Muscle of leg (tissue), 3 donors: ENCODE measurements at regions not wholly inside any gene's neighbourhood (a gene's known extent, or its start where the extent isn't known, plus 50 kb on each side); places are given as distances from the start of the nearest gene placed in this dataset.

Experiments
- DNase-seq: peaks from one replicate; pipeline ENCODE4 v3.0.0; 2013
- H3K27ac ChIP-seq: one replicate; pipeline ENCODE4 v1.5.1; 2013; ENCODE audit warnings: mild to moderate bottlenecking, low read length, control low read depth
- H3K27me3 ChIP-seq: one replicate; pipeline ENCODE4 v1.6.1; 2013; ENCODE audit warnings: low read length; ENCODE audit not compliant: control insufficient read depth, insufficient read depth
- H3K36me3 ChIP-seq: one replicate; pipeline ENCODE4 v1.6.1; 2013; ENCODE audit warnings: low read length; ENCODE audit not compliant: control insufficient read depth, insufficient read depth
- H3K4me1 ChIP-seq: one replicate; pipeline ENCODE4 v1.6.1; 2013; ENCODE audit warnings: low read length; ENCODE audit not compliant: control insufficient read depth, insufficient read depth
- H3K4me3 ChIP-seq: one replicate; pipeline ENCODE4 v1.5.1; 2013; ENCODE audit warnings: low read length, control low read depth
- H3K9me3 ChIP-seq: replicated peaks from 2 replicates; pipeline ENCODE4 v1.6.1; 2013; ENCODE audit warnings: low read depth, low read length; ENCODE audit not compliant: control insufficient read depth
- WGBS: methylation state at CpG from one replicate; pipeline ENCODE4 v1.1.5; 2013; ENCODE audit warnings: missing lambda C conversion rate; ENCODE audit not compliant: insufficient coverage; 5-methylcytosine and 5-hydroxymethylcytosine counted together

- no peaks in the 10 kb centered on the region for H3K4me1 ChIP-seq
- WGBS: no CpG with 5 or more reads among the region's 6 CpGs
- no peaks in the 10 kb centered on the region for H3K36me3 ChIP-seq
- H3K4me3 ChIP-seq: no peak overlapping the region
- H3K27me3 ChIP-seq: no peaks in the 10 kb centered on the region
- no peak overlapping the region for H3K27ac ChIP-seq
- DNase-seq: no peak
- no peaks in the 10 kb centered on the region for H3K9me3 ChIP-seq
Measured at GRCh38 chr11:57913715-57914704, 109.7 kb upstream of the OR9Q1 start.

GRCh38 chr11:57917632-57918031 lies 106.0 kb upstream of the OR9Q1 start:
- Histone ChIP-seq H3K4me1 (no peaks in the 10 kb centered on the region), H3K27me3 (no peaks in the 10 kb centered on the region), H3K36me3 (no peaks in the 10 kb centered on the region), H3K9me3 (no peaks in the 10 kb centered on the region), H3K4me3 (no peak overlapping the region), H3K27ac (no peak overlapping the region)
- 74% methylated on average over 5 of the region's 5 CpGs for WGBS
- DNase-seq: no peak

DNA sequence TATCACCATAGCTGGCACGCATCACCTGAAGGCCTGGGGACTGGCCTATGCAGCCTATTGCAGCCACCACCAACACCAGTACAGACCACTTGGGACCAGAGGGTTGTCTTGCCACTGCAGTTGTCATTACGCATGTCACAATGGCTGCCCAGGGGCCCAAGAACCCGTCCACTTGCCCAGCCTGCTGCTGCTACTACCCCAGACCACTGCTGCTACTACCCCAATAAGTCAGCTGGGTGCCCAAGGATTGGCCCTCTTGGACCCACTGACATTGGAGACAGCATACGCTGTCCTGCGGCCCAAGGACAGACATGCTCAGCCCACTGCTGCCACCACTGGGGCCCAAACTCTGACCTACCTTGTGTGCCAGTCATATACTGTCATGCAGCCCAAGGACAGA lies 102.7 kb upstream of the OR9Q1 start:
- Histone ChIP-seq H3K4me3 (no peak overlapping the region), H3K27me3 (no peaks in the 10 kb centered on the region), H3K27ac (no peak overlapping the region), H3K9me3 (no peaks in the 10 kb centered on the region), H3K4me1 (no peaks in the 10 kb centered on the region), H3K36me3 (no peaks in the 10 kb centered on the region)
- WGBS: 78% methylated on average over 5 of the region's 5 CpGs
- no peak for DNase-seq

GRCh38 chr11:57932105-57932504 lies 91.6 kb upstream of the OR9Q1 start:
- H3K36me3 ChIP-seq: no peaks in the 10 kb centered on the region
- no peaks in the 10 kb centered on the region for H3K4me1 ChIP-seq
- no peaks in the 10 kb centered on the region for H3K27me3 ChIP-seq
- DNase-seq: no peak
- no peak overlapping the region for H3K4me3 ChIP-seq
- H3K9me3 ChIP-seq: no peaks in the 10 kb centered on the region
- 85% methylated on average over 1 of the region's 2 CpGs for WGBS
- H3K27ac ChIP-seq: no peak overlapping the region

GRCh38 chr11:57935402-57936049 lies 88.2 kb upstream of the OR9Q1 start:
- no peaks in the 10 kb centered on the region for H3K36me3 ChIP-seq
- H3K27me3 ChIP-seq: no peaks in the 10 kb centered on the region
- no CpG with 5 or more reads among the region's 4 CpGs for WGBS
- no peak overlapping the region for H3K4me3 ChIP-seq
- H3K27ac ChIP-seq: no peak overlapping the region
- no peak for DNase-seq
- no peaks in the 10 kb centered on the region for H3K9me3 ChIP-seq
- H3K4me1 ChIP-seq: no peaks in the 10 kb centered on the region

DNA sequence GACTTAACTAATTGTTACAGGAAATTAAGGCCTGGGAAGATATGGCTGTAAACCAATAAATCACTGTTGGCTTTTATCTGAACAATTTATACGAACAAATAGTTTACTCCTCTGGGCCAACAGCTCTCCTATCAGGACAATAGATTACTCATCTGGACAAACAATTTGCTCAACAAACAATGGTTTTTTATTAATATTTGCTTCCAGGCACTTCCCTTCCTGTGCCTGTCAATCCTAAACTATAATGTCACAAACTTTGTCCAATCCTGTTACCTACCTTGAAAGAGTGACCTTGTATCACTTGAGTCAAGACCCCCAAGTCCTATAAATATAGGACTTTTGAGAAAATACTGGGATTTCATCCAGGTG lies 87.6 kb upstream of the OR9Q1 start:
- no peaks in the 10 kb centered on the region for H3K4me1 ChIP-seq
- H3K27me3 ChIP-seq: no peaks in the 10 kb centered on the region
- no peaks in the 10 kb centered on the region for H3K36me3 ChIP-seq
- no CpG with 5 or more reads among the region's 1 CpG for WGBS
- no peaks in the 10 kb centered on the region for H3K9me3 ChIP-seq
- no peak for DNase-seq
- H3K4me3 ChIP-seq: no peak overlapping the region
- H3K27ac ChIP-seq: no peak overlapping the region

DNA sequence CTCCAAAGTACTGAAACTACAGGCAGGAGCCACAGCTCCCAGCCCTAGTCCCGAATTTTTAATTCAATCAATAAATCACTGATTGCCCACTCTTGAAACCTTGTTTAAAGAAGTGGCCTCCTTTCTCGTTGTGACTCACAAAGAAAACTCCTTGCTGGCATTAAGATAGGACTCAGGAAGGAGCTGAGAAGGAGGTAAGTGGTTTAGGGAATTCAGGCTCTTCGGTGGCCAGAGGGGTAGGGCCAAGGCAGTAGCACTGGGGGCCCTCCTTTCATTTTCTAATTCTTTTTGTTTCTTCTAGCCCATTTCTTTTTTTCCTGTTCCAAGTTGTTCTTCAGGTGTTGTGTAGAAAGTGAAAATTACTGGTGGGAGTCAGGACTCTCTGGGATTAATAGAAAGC lies 86.2 kb upstream of the OR9Q1 start:
- Histone ChIP-seq H3K4me3 (no peak overlapping the region), H3K27me3 (no peaks in the 10 kb centered on the region), H3K27ac (no peak overlapping the region), H3K4me1 (no peaks in the 10 kb centered on the region), H3K36me3 (no peaks in the 10 kb centered on the region), H3K9me3 (no peaks in the 10 kb centered on the region)
- 100% methylated on average over 1 of the region's 3 CpGs for WGBS
- no peak for DNase-seq

DNA sequence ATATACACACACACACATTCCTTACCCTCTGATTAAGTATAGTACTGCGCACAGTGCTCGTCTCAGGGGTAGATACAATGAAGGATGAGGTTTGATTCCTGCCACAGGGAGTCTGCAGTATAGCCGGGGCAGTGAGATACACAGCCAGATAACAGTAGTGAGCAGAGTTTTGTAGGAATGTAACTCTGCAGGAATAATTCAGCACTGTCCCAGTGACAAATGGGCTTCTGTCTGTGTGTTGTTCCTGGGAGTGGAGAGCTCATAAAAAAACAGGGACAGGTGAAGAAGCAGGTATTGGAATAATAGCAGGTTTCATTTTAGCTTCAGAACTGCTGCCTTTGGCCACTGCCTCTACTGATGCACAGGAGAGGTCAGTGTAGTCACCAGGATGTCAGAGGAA lies 85.3 kb upstream of the OR9Q1 start:
- Histone ChIP-seq H3K27me3 (no peaks in the 10 kb centered on the region), H3K27ac (no peak overlapping the region), H3K9me3 (no peaks in the 10 kb centered on the region), H3K4me1 (no peaks in the 10 kb centered on the region), H3K4me3 (no peak overlapping the region), H3K36me3 (no peaks in the 10 kb centered on the region)
- no peak for DNase-seq
- WGBS: 73% methylated on average over 2 of the region's 3 CpGs

- Histone ChIP-seq H3K4me3 (no peak overlapping the region), H3K4me1 (no peaks in the 10 kb centered on the region), H3K36me3 (no peaks in the 10 kb centered on the region), H3K27me3 (no peaks in the 10 kb centered on the region), H3K27ac (no peak overlapping the region), H3K9me3 (no peaks in the 10 kb centered on the region)
- no peak for DNase-seq
- 71% methylated on average over 2 of the region's 4 CpGs for WGBS
Measured at GRCh38 chr11:57940044-57940756, 83.5 kb upstream of the OR9Q1 start.

GRCh38 chr11:57941875-57942274 lies 81.8 kb upstream of the OR9Q1 start:
- H3K27me3 ChIP-seq: no peaks in the 10 kb centered on the region
- DNase-seq: no peak
- WGBS: no CpG with 5 or more reads among the region's 3 CpGs
- H3K9me3 ChIP-seq: no peaks in the 10 kb centered on the region
- no peak overlapping the region for H3K27ac ChIP-seq
- no peaks in the 10 kb centered on the region for H3K36me3 ChIP-seq
- H3K4me1 ChIP-seq: no peaks in the 10 kb centered on the region
- no peak overlapping the region for H3K4me3 ChIP-seq
